LHCN-M2 (cell line): ENCODE measurements at regions not wholly inside any gene's neighbourhood (a gene's known extent, or its start where the extent isn't known, plus 50 kb on each side); places are given as distances from the start of the nearest gene placed in this dataset.
A peak's percentile ranks its signal among the peaks of the same experiment; 100 is the strongest.
"Not testable (repeated sequence)": the region's sequence is repeated elsewhere in the genome, so short reads cannot be mapped to it uniquely, and the experiment has no call there.

Source experiments
- DNase-seq: peaks from one replicate; pipeline ENCODE4 v3.0.0-alpha.2; 2012; ENCODE audit warnings: low read depth

GRCh38 chr2:19203866-19204265 lies 154.6 kb downstream of the OSR1 start:
- DNase-seq: no peak

GRCh38 chr2:19201911-19202462 lies 156.4 kb downstream of the OSR1 start:
- DNase-seq: no peak

GRCh38 chr2:19198381-19198780 lies 160.0 kb downstream of the OSR1 start:
- DNase-seq: no peak

- DNase-seq: peak; percentile 48
These were observed 162.8 kb downstream of the OSR1 start for GRCh38 chr2:19195661-19196060.

- DNase-seq: no peak
These were observed 169.0 kb downstream of the OSR1 start for GRCh38 chr2:19189391-19189790.

- DNase-seq: peak; percentile 54
These were observed 171.0 kb downstream of the OSR1 start for GRCh38 chr2:19187323-19188020.

GRCh38 chr2:19185086-19185485 lies 173.3 kb downstream of the OSR1 start:
- DNase-seq: peak; percentile 55

GRCh38 chr2:19178175-19178574 lies 180.2 kb downstream of the OSR1 start:
- no peak for DNase-seq

GRCh38 chr2:19176977-19177376 lies 181.4 kb downstream of the OSR1 start:
- peak; percentile 55 for DNase-seq

GRCh38 chr2:19176172-19176852 lies 182.1 kb downstream of the OSR1 start:
- DNase-seq: peak; percentile 45

GRCh38 chr2:19174176-19174575 lies 184.2 kb downstream of the OSR1 start:
- no peak for DNase-seq

- DNase-seq: no peak
These were observed 187.0 kb downstream of the OSR1 start for GRCh38 chr2:19171409-19171808.

GRCh38 chr2:19169134-19169768 lies 189.2 kb downstream of the OSR1 start:
- no peak for DNase-seq

- not testable (repeated sequence) for DNase-seq
These were observed 194.3 kb downstream of the OSR1 start for GRCh38 chr2:19164099-19164498.

- no peak for DNase-seq
These were observed 199.5 kb downstream of the OSR1 start for GRCh38 chr2:19158896-19159295.

- peak; percentile 18 for DNase-seq
These were observed 200.2 kb downstream of the OSR1 start for GRCh38 chr2:19158211-19158610.

- DNase-seq: no peak
These were observed 201.8 kb downstream of the OSR1 start for GRCh38 chr2:19156646-19157045.

- no peak for DNase-seq
These were observed 207.7 kb downstream of the OSR1 start for GRCh38 chr2:19150726-19151125.

- DNase-seq: no peak
These were observed 211.6 kb downstream of the OSR1 start for GRCh38 chr2:19146867-19147266.

GRCh38 chr2:19141234-19142004 lies 217.0 kb downstream of the OSR1 start:
- DNase-seq: peak; percentile 49

GRCh38 chr2:19140463-19141208 lies 217.8 kb downstream of the OSR1 start:
- DNase-seq: peak; percentile 98
